OCI-LY3 (cell line): ENCODE measurements at regions not wholly inside any gene's neighbourhood (a gene's known extent, or its start where the extent isn't known, plus 50 kb on each side); places are given as distances from the start of the nearest gene placed in this dataset.

ENCODE experiments used
- CTCF ChIP-seq: fragments of 200-600, 300-600 bp; sonication (generic); IDR thresholded peaks from 2 replicates; pipeline ENCODE4 v1.5.1; 2014; ENCODE audit warnings: antibody characterized with exemption, low read length, low read depth
- EZH2phosphoT487 ChIP-seq: fragments of 200-600 bp; shearing (Covaris generic); IDR thresholded peaks from 2 replicates; pipeline ENCODE4 v1.6.1; 2018; ENCODE audit warnings: antibody characterized with exemption, mixed run types, low read depth

- TF ChIP-seq CTCF (no peak), EZH2phosphoT487 (no peak)
Measured at GRCh38 chr6:137286916-137287315, 67.7 kb upstream of the IFNGR1 start.
